Caco-2 (cell line): ENCODE measurements at regions not wholly inside any gene's neighbourhood (a gene's known extent, or its start where the extent isn't known, plus 50 kb on each side); places are given as distances from the start of the nearest gene placed in this dataset.

Experiments used
- BruUV-seq: library from RNA; stranded (reverse); fragments of 400-500 nt; replicated peaks from 2 replicates; lab custom pipeline; 2021; lab: Mats Ljungman, UMichigan
- CTCF ChIA-PET: fragments of 300-600 bp; sonication (Branson Sonifier 250); formaldehyde crosslinking; loops from one replicate; lab custom pipeline; 2022; ENCODE audit warnings: antibody characterized with exemption; lab: Charles Lee
- POLR2A ChIA-PET: fragments of 300-600 bp; sonication (Branson Sonifier 250); formaldehyde crosslinking; loops from one replicate; lab custom pipeline; 2022; ENCODE audit warnings: antibody characterized with exemption; lab: Charles Lee
- DNase-seq, 2 experiments: peaks; one replicate each; pipeline versions ENCODE4 v3.0.0 to v3.0.0-alpha.2; 2020 to 2022
- H3K27me3 ChIP-seq: replicated peaks from 2 replicates; pipeline ENCODE4 v1.6.0; 2011; ENCODE audit warnings: low read length; ENCODE audit not compliant: control insufficient read depth, insufficient read depth
- H3K36me3 ChIP-seq: 2 replicates; pipeline ENCODE4 v1.5.1; 2011; ENCODE audit warnings: low read length; ENCODE audit not compliant: control insufficient read depth, insufficient read depth
- H3K4me1 ChIP-seq: fragments of 250-450 bp; sonication (Bioruptor Pico); 2 replicates; pipeline ENCODE4 v1.5.1; 2020; ENCODE audit warnings: mild to moderate bottlenecking
- H3K4me3 ChIP-seq: 2 replicates; pipeline ENCODE4 v1.5.1; 2011; ENCODE audit warnings: low read depth, mild to moderate bottlenecking, control low read depth, low read length
- H3K9me3 ChIP-seq: fragments of 250-450 bp; sonication (Bioruptor Pico); 2 replicates; pipeline ENCODE4 v1.5.1; 2020; ENCODE audit warnings: mild to moderate bottlenecking, moderate library complexity
- H3K27ac Mint-ChIP-seq: one replicate; pipeline ENCODE4 v1.8.0; 2022; ENCODE audit warnings: mixed read lengths; ENCODE audit not compliant: unreplicated experiment
- H3K27me3 Mint-ChIP-seq: one replicate; pipeline ENCODE4 v1.8.0; 2022; ENCODE audit warnings: mixed read lengths; ENCODE audit not compliant: insufficient read depth, unreplicated experiment
- H3K36me3 Mint-ChIP-seq: one replicate; pipeline ENCODE4 v1.8.0; 2022; ENCODE audit warnings: mild to moderate bottlenecking, mixed read lengths; ENCODE audit not compliant: insufficient read depth, unreplicated experiment
- H3K4me1 Mint-ChIP-seq: one replicate; pipeline ENCODE4 v1.8.0; 2022; ENCODE audit warnings: low read depth, mixed read lengths; ENCODE audit not compliant: unreplicated experiment
- H3K4me3 Mint-ChIP-seq: one replicate; pipeline ENCODE4 v1.8.0; 2022; ENCODE audit warnings: mild to moderate bottlenecking, moderate library complexity, mixed read lengths; ENCODE audit not compliant: unreplicated experiment
- H3K9me3 Mint-ChIP-seq: one replicate; pipeline ENCODE4 v1.8.0; 2022; ENCODE audit warnings: mixed read lengths; ENCODE audit not compliant: unreplicated experiment
- intact Hi-C: fragments of 100-400 bp; cut with micrococcal nuclease; formaldehyde crosslinking; loops from one replicate; pipeline ENCODE4 v1.10.0; 2022; ENCODE audit not compliant: unreplicated experiment
- TF ChIP-seq, protein P1 (sequence below), 2 experiments: fragments of 200-600 bp in 1 of 2; IDR thresholded peaks; 1 replicate in 1 of 2; 2 replicates in 1 of 2; pipeline versions ENCODE4 v1.5.1 to v1.8.0; 2011 to 2022; ENCODE audit warnings: antibody characterized with exemption in 1 of 2, control low read depth in 1 of 2, inconsistent platforms in 1 of 2, low read depth in 1 of 2, low read length in 1 of 2, mild to moderate bottlenecking in 1 of 2, moderate library complexity in 1 of 2; ENCODE audit not compliant: insufficient read depth in 1 of 2, severe bottlenecking in 1 of 2, unreplicated experiment in 1 of 2

DNA sequence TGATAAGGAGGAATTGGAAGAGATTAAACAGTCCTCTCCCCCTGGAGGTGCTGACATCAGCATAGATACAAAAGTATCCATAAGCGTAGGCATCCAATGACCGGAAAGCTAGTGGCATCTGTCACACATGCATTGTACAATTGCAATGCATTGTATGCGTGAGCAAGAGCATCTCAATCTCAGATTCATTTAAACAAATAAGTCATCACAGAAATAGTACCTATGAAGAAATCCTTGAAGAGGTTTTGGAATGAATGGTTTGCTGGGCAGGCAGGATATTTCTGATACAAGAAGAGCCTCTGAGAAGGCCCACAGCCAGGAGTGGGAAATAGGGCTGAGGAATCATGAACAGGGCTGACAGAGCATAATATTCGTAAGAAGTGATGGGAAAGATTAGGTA is 88.9 kb upstream of the ABCD3 start:
- H3K36me3 ChIP-seq, result no peaks in the 10 kb centered on the region
- H3K4me3 Mint-ChIP-seq, result no peak overlapping the region
- H3K4me1 ChIP-seq, result peaks cover 68% of the 10 kb centered on the region

DNA sequence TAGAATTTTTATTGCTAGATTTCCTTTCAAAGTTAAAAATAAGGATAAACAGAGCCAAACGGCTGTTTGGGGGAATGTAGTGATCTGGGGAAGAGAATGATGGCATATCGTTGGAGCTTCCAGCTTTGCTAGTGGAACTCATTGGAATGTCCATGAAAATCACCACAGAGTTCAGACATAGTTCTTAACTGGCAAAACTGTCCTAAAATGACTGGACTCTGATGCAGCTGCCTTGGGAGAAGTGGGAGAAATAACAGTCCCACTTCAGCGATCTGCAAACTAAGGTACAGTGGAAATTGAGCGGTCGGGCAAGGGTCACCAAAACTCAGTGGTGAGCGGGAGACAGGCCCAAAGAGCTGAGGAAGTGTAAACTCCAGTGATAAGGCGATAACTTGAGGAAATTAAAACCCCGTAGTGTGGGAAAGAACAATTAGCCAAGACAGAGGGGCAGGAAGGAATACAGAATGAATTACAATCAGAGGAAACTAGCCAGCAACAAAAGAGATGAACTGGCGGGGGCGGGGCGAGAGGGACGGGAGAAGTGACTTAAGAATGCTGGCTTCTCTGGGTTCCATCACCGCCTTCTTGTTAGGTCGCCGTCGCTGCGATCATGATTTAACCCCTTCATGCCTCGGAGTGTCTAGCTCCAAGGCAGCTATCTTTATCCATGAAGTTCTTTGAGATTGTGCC is 89.8 kb upstream of the ARHGAP29 start:
- peak; percentile 50 to 66 for DNase-seq
- Histone ChIP-seq H3K9me3 (no peaks in the 10 kb centered on the region), H3K4me3 (no peak overlapping the region), H3K4me1 (peaks cover 73% of the 10 kb centered on the region), H3K36me3 (no peaks in the 10 kb centered on the region), H3K27me3 (no peaks in the 10 kb centered on the region)
- Mint-ChIP-seq H3K9me3 (no peaks in the 10 kb centered on the region), H3K27ac (peak overlapping the region; percentile 94), H3K4me1 (peaks cover 49% of the 10 kb centered on the region), H3K27me3 (no peaks in the 10 kb centered on the region), H3K36me3 (no peaks in the 10 kb centered on the region), H3K4me3 (peak overlapping the region; percentile 75)
- intact Hi-C loops, result no loop called here
- BruUV-seq, result no TSS peak
- POLR2A ChIA-PET, result interaction anchor here (1.1 kb wide), 1 partner anchor 79 kb away, joined by 8 read pairs; no protein-coding TSS in a partner anchor
- CTCF ChIA-PET, result interaction anchor here (1.4 kb wide), 1 partner anchor 90 kb away, joined by 3 read pairs; the partner anchor contains the start of gene ARHGAP29
- TF ChIP-seq, protein P1, sequence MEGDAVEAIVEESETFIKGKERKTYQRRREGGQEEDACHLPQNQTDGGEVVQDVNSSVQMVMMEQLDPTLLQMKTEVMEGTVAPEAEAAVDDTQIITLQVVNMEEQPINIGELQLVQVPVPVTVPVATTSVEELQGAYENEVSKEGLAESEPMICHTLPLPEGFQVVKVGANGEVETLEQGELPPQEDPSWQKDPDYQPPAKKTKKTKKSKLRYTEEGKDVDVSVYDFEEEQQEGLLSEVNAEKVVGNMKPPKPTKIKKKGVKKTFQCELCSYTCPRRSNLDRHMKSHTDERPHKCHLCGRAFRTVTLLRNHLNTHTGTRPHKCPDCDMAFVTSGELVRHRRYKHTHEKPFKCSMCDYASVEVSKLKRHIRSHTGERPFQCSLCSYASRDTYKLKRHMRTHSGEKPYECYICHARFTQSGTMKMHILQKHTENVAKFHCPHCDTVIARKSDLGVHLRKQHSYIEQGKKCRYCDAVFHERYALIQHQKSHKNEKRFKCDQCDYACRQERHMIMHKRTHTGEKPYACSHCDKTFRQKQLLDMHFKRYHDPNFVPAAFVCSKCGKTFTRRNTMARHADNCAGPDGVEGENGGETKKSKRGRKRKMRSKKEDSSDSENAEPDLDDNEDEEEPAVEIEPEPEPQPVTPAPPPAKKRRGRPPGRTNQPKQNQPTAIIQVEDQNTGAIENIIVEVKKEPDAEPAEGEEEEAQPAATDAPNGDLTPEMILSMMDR (IDR thresholded peaks at IDR 0.05; ENCODE audit: insufficient read depth in 1 of 2, low read depth in 1 of 2, low read length in 1 of 2, severe bottlenecking in 1 of 2, unreplicated experiment in 1 of 2), result no peak

More for the DNA sequence above, 88.9 kb upstream of the ABCD3 start:
- no peaks in the 10 kb centered on the region for H3K27me3 ChIP-seq
- Mint-ChIP-seq H3K27me3 (no peaks in the 10 kb centered on the region), H3K4me1 (peaks cover 45% of the 10 kb centered on the region), H3K9me3 (no peaks in the 10 kb centered on the region), H3K36me3 (no peaks in the 10 kb centered on the region), H3K27ac (no peak overlapping the region)
- no peak overlapping the region for H3K4me3 ChIP-seq
- CTCF ChIA-PET, result no interaction called here
- H3K9me3 ChIP-seq, result no peaks in the 10 kb centered on the region
- DNase-seq, result no peak
- no TSS peak for BruUV-seq
- POLR2A ChIA-PET, result no interaction called here
- TF ChIP-seq, protein P1 (IDR thresholded peaks at IDR 0.05; ENCODE audit: insufficient read depth in 1 of 2, low read depth in 1 of 2, low read length in 1 of 2, severe bottlenecking in 1 of 2, unreplicated experiment in 1 of 2), result no peak
- intact Hi-C loops, result no loop called here

DNA sequence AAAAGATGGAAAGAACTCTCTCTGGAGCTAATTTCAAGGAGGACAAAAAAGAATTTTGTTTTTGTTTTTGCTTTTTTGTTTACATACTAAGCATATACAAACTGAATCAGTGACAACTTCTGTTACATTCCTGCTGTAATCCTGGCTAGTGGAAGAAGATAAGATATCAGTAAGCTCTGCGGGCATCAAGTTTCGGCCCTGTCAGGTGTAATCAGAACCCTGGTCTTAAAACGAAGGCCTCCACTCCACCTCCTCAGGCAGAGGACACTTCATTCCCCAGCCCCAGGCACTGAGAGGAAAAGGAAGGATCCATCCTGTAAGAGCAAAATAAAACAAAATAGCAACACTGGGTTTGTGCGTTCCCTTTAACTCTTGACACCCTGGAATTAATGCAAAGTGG is 88.9 kb upstream of the ARHGAP29 start:
- Mint-ChIP-seq H3K27ac (peak overlapping the region; percentile 94), H3K9me3 (no peaks in the 10 kb centered on the region), H3K4me1 (peaks cover 50% of the 10 kb centered on the region), H3K36me3 (no peaks in the 10 kb centered on the region), H3K27me3 (no peaks in the 10 kb centered on the region), H3K4me3 (peak overlapping the region; percentile 75)
- intact Hi-C loops, result no loop called here
- Histone ChIP-seq H3K36me3 (no peaks in the 10 kb centered on the region), H3K27me3 (no peaks in the 10 kb centered on the region), H3K4me1 (peaks cover 80% of the 10 kb centered on the region), H3K4me3 (no peak overlapping the region), H3K9me3 (no peaks in the 10 kb centered on the region)
- ChIA-PET POLR2A (no interaction called here), CTCF (interaction anchor here (1.4 kb wide), 1 partner anchor 89 kb away, joined by 3 read pairs; the partner anchor contains the start of gene ARHGAP29)
- no TSS peak for BruUV-seq
- DNase-seq, result peak in 1 of 2 experiments; percentile 67
- TF ChIP-seq, protein P1 (IDR thresholded peaks at IDR 0.05; ENCODE audit: insufficient read depth in 1 of 2, low read depth in 1 of 2, low read length in 1 of 2, severe bottlenecking in 1 of 2, unreplicated experiment in 1 of 2), result no peak
